ENCODE measurements at regions not wholly inside any gene's neighbourhood (a gene's known extent, or its start where the extent isn't known, plus 50 kb on each side); places are given as distances from the start of the nearest gene placed in this dataset.

DNA sequence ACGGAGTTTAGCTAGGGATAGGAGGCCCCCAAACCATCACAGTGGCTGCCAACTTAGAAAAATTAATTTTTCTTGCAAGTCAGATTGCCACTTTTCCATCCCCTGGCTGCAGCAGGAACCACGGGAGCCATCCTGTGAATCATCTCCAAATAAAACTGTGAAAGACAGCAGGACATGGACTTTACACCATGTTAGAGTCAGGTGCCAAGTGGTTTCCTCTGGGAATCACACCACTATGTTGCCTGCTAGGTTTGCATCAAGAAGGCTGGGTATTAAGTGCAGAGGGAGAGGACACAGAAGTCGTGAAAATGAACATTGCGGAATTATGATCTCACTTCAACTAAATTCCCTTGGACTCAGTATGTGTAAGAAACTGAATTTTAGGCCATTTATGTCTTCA is 471.3 kb upstream of the GOT2 start:
- Histone ChIP-seq H3K36me3 (ENCODE audit: low read depth) (no peaks in the 10 kb centered on the region), H3K4me1 (ENCODE audit: low read depth) (no peaks in the 10 kb centered on the region), H3K4me3 (no peak overlapping the region), H3K9me3 (peaks cover 42% of the 10 kb centered on the region)
- TF ChIP-seq, protein P1, sequence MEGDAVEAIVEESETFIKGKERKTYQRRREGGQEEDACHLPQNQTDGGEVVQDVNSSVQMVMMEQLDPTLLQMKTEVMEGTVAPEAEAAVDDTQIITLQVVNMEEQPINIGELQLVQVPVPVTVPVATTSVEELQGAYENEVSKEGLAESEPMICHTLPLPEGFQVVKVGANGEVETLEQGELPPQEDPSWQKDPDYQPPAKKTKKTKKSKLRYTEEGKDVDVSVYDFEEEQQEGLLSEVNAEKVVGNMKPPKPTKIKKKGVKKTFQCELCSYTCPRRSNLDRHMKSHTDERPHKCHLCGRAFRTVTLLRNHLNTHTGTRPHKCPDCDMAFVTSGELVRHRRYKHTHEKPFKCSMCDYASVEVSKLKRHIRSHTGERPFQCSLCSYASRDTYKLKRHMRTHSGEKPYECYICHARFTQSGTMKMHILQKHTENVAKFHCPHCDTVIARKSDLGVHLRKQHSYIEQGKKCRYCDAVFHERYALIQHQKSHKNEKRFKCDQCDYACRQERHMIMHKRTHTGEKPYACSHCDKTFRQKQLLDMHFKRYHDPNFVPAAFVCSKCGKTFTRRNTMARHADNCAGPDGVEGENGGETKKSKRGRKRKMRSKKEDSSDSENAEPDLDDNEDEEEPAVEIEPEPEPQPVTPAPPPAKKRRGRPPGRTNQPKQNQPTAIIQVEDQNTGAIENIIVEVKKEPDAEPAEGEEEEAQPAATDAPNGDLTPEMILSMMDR (IDR thresholded peaks at IDR 0.05) = no peak
- intact Hi-C loops (cut with DNase I, micrococcal nuclease) = no loop called here
- DNase-seq = no peak
- ATAC-seq = no peak

DNA sequence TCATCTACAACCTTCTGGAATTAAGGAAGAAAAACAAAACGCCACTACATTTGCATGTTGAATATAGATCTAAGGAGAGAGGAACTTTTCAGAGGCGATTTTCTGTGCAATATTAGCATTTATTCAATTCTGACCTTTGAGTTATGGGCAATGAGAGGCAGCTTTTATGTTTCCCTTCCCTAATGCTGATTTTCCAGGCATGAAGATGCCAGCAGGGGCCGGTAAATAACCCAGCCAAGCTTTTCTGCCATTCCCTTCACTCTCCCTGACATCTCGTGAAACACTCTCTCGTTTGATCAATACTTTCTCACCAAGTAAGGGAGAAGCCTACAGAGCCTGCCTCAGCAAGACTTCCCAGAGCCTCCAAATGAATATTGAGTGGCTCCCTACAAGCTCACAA is 470.5 kb upstream of the GOT2 start:
- intact Hi-C loops (cut with DNase I, micrococcal nuclease) = no loop called here
- no peak for ATAC-seq
- no peak for DNase-seq
- Histone ChIP-seq H3K36me3 (ENCODE audit: low read depth) (no peaks in the 10 kb centered on the region), H3K4me3 (no peak overlapping the region), H3K4me1 (ENCODE audit: low read depth) (no peaks in the 10 kb centered on the region), H3K9me3 (peaks cover 39% of the 10 kb centered on the region)
- TF ChIP-seq, protein P1 (IDR thresholded peaks at IDR 0.05) = no peak

DNA sequence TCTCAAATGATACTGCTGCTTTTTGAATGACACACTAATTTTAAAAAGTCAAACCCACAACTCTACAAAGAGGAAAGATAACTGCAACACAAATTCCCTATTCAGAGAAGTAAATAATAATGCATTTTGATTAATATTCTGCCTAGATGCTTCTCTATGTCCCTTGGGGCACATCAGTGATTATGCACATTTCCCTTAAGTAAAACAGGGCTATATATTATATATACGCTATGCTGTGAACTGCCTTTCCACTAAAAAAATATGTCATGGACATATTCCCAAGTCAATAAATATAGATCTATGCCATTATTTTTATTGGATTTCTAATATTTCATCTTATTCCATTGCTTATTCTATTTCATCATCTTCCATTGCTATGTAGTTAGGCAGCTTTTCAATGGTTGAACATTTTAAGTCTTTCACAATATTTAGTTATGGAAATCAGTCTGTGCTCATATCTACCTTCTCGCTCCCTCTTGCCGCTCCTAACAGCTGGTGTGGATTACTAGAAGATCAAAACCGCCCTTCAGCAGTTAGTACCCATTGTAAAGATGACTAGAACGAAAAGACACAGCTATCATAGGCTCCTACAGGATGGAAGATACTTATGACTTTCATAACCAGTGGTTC is 468.2 kb upstream of the GOT2 start:
- intact Hi-C loops (cut with DNase I, micrococcal nuclease) = no loop called here
- DNase-seq = no peak
- TF ChIP-seq, protein P1 (IDR thresholded peaks at IDR 0.05) = no peak

DNA sequence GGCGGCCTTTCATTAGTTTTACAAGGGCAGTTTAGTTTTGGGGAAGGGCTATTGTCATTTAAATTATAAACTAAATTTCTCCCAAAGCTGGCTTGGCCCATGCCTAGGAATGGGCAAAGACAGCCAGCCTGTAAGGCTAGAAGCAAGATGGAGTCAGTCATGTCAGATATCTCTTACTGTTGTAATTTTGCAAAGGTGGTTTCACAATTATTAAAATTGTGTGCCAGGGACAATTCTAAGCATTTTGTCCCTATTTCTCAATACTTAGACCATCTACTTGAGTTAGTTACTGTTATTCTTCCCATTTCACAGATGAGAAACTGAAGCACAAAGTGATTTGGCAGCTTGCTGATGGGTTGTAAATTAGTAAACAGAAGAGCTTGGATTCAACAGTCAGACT is 467.7 kb upstream of the GOT2 start:
- ATAC-seq (no peak), DNase-seq (no peak)
- H3K9me3 ChIP-seq = peaks cover 33% of the 10 kb centered on the region
- no peaks in the 10 kb centered on the region for H3K36me3 ChIP-seq (ENCODE audit: low read depth)
- intact Hi-C loops (cut with DNase I, micrococcal nuclease) = no loop called here
- no peak overlapping the region for H3K4me3 ChIP-seq
- H3K4me1 ChIP-seq (ENCODE audit: low read depth) = no peaks in the 10 kb centered on the region
- TF ChIP-seq, protein P1 (IDR thresholded peaks at IDR 0.05) = no peak

More for the DNA sequence above, 468.2 kb upstream of the GOT2 start:
- H3K4me1 ChIP-seq (ENCODE audit: low read depth) = no peaks in the 10 kb centered on the region
- H3K4me3 ChIP-seq = no peak overlapping the region
- peaks cover 35% of the 10 kb centered on the region for H3K9me3 ChIP-seq
- ATAC-seq = no peak
- H3K36me3 ChIP-seq (ENCODE audit: low read depth) = no peaks in the 10 kb centered on the region

DNA sequence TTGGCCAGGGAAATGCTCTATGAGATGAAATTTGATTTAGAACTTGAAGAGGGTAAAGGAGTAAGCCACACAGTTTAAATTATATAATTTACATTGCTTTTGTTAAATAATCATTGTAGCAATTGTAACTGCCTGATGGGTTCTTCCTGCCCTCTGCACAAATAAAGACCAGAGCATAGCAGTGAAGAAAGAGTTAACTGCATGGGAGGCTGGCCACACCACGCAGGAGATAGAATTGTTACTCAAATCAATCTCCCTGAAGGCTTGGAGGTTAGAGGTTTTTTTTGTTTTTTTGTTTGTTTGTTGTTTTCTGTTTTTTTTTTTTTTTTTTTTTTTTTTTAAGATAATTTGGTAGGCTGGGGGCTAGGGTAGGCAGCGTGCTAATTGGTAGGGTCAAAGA is 467.0 kb upstream of the GOT2 start:
- TF ChIP-seq, protein P1 (IDR thresholded peaks at IDR 0.05) = no peak
- no peaks in the 10 kb centered on the region for H3K36me3 ChIP-seq (ENCODE audit: low read depth)
- no peaks in the 10 kb centered on the region for H3K4me1 ChIP-seq (ENCODE audit: low read depth)
- DNase-seq = no peak
- peaks cover 29% of the 10 kb centered on the region for H3K9me3 ChIP-seq
- ATAC-seq = no peak
- intact Hi-C loops (cut with DNase I, micrococcal nuclease) = no loop called here
- H3K4me3 ChIP-seq = no peak overlapping the region

DNA sequence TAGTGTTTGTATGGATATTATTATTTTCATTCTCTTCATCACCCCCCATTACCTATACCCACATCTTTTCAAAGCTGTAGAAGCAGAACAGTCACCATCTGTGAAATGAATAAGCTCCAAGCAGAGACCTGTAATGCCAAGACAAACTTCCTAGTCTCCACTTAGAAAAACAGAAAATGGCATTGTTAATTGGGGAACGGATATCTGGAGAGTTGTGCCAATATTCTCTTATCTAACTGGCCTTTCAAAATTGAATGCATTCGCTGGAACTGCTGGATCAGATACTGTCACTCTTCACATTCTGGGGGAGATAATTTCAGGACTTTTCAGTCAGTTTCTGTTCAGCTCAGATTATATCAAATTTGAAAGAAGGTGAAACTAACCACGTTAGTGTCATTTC is 464.4 kb upstream of the GOT2 start:
- no peak for DNase-seq
- no peak for ATAC-seq
- Histone ChIP-seq H3K36me3 (ENCODE audit: low read depth) (no peaks in the 10 kb centered on the region), H3K4me1 (ENCODE audit: low read depth) (no peaks in the 10 kb centered on the region), H3K4me3 (no peak overlapping the region), H3K9me3 (peaks cover 12% of the 10 kb centered on the region)
- TF ChIP-seq, protein P1 (IDR thresholded peaks at IDR 0.05) = no peak
- intact Hi-C loops (cut with DNase I, micrococcal nuclease) = no loop called here

Data from mucosa of descending colon (tissue), 3 donors.